ENCODE measurements at regions not wholly inside any gene's neighbourhood (a gene's known extent, or its start where the extent isn't known, plus 50 kb on each side); places are given as distances from the start of the nearest gene placed in this dataset.

- TF ChIP-seq POLR2A (conservative IDR thresholded peaks at IDR 0.05), result no peak
- TF ChIP-seq FOXM1 (IDR thresholded peaks at IDR 0.05; ENCODE audit: low read depth), result no peak
- no peak for TF ChIP-seq FOXM1 (CRISPR knock-in tag; IDR thresholded peaks at IDR 0.05; ENCODE audit: low read depth)
- no peak for TF ChIP-seq RERE (CRISPR knock-in tag; IDR thresholded peaks at IDR 0.05; ENCODE audit: borderline replicate concordance)
- no peak for TF ChIP-seq ZFX (CRISPR knock-in tag; IDR thresholded peaks at IDR 0.05)
- TF ChIP-seq ZNF197 (CRISPR knock-in tag; IDR thresholded peaks at IDR 0.05; ENCODE audit: low read depth), result no peak
- no peak for TF ChIP-seq SNAPC5 (CRISPR knock-in tag; IDR thresholded peaks at IDR 0.05)
- TF ChIP-seq ZSCAN29 (IDR thresholded peaks at IDR 0.05), result no peak
- TF ChIP-seq CTCF (IDR thresholded peaks at IDR 0.05 in 2 of 3, conservative IDR thresholded peaks at IDR 0.05 in 1 of 3; ENCODE audit: insufficient read depth in 2 of 3, low read depth in 1 of 3, low read length in 3 of 3), result no peak
- no peak for TF ChIP-seq E2F6 (IDR thresholded peaks at IDR 0.05; ENCODE audit: borderline replicate concordance in 1 of 2, extremely low read depth in 1 of 2, insufficient read depth in 1 of 2, insufficient read length in 1 of 2, low read depth in 1 of 2, low read length in 1 of 2, poor library complexity in 1 of 2, severe bottlenecking in 1 of 2)
- no peak for TF ChIP-seq ATF2 (CRISPR knock-in tag; IDR thresholded peaks at IDR 0.05)
Observed at GRCh38 chr5:34555699-34556508, 100.2 kb upstream of the RAI14 start.

Measured in K562 (cell line).